ENCODE measurements at regions not wholly inside any gene's neighbourhood (a gene's known extent, or its start where the extent isn't known, plus 50 kb on each side); places are given as distances from the start of the nearest gene placed in this dataset.
"Not testable (repeated sequence)": the region's sequence is repeated elsewhere in the genome, so short reads cannot be mapped to it uniquely, and the experiment has no call there.

DNA sequence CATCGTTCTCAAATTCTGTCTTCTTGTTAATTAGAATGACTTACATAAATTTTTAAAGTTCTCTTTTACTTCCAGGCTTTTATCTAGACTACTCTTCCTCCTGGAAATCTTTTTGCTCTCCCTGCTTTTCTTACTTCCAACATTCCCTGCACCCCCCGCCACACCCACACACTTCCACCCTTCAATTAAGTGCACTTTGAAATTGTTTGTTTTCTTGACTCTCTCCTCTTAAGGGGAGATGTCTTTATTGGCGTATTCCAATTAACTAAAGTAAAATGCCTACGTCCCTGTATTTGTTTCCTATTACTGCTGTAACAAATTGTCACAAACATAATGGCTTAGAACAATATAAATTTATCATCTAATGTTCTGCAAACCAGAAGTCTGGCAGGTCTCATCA lies 125.2 kb upstream of the KRR1 start:
- DNase-seq (ENCODE audit: extremely low spot score, insufficient read length, low read depth) = no peak
- FAIRE-seq = no peak

DNA sequence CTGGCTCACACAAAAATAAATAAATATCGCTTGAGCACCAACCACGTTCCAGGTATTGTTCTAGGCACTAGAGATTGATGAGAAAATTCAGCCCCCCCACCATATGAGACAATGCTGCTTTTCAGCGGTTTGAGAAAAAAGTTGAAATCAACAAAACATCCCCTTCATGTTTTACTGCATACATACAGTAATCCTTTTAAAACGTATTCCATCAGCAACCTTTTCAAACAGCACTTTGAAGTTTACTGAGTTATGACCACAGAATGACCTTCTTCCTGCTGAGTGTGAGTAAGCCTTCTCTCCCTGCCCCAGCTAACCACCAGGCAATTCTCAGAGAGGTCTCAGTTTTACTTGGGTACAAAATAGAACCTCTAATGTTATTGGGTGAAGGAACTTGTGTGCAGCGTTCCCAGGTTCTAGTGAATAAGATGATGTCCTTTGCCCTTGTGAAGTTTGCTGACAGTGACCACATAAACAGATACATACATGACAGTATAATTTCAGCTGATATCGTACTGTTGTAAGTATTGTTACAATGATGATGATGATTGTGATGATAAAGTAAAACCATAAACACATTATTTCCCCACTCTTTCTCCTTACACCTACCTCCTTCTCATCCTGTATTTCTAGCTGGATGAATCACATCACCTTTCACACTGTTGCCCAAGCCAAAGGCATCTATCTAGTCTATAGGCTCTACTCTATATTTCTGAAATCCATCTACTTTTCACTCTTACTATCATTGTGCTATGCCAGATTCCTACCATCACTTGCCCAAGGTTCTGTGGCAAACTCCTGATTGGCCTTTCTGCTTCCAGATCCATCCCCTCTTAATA lies 124.4 kb upstream of the KRR1 start:
- FAIRE-seq (no peak), DNase-seq (ENCODE audit: extremely low spot score, insufficient read length, low read depth) (no peak)

DNA sequence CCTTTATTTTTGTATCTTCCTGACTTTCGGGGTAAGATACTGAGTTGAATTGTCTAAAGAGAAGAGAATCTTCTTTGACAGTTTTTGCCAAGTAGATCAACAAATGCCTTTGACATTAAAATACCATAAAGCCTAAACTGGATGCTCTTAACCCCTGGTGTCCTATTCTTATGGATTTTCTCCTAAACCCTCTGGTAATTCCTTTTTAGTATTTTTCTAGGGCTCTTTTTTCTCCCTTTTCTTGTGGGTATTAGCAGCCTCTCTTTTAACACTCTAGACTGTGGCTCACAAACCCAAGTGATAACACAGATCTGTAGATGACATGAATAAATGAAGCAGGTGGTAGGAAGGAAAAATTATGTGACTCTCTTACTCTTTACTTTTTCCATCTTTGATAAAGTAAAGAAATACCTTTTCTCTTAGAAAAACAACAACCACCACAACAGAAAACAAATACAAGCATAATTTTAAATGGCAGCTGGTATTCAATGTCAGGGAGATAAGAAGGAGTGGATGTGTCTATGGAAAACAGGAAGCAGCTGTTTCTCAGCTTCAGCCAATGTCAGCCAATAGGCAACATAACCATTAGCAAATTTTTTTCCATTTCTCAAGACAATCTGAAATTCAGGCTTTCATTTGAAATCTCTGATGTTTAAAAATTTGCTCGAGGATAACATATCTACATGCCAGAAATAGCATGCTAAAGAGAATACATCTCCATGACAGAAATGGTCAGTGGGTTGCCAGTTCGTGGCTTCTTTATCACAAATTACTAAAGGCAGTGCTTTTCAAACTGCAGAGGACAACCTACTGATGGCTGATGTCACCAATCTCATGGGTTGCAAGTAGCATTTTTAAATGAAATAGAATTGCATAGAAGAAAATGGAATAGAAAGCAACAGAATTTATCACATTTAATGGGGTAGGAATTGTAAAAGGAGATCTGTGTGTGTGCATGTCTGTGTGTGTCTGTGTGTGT lies 123.1 kb upstream of the KRR1 start:
- DNase-seq (ENCODE audit: extremely low spot score, insufficient read length, low read depth) (no peak), FAIRE-seq (no peak)

DNA sequence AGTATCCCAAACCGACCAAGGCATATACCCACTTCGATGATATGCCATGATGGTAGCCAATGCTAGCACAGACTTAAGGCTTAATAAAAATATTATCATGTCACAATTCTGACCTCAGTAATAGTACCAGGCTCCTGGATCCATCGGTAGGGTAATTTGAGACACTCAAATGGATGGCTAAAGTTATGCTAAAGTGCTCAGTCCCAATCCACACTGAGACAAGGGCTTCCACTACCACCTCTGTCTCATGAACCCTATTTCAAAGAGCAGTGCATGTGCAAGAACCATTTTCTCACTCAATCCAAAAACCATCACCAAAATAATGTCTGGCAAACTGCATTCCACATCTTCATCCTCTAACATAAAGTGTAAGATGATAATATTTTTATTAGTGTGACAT lies 122.4 kb upstream of the KRR1 start:
- DNase-seq (ENCODE audit: extremely low spot score, insufficient read length, low read depth) (no peak), FAIRE-seq (no peak)

DNA sequence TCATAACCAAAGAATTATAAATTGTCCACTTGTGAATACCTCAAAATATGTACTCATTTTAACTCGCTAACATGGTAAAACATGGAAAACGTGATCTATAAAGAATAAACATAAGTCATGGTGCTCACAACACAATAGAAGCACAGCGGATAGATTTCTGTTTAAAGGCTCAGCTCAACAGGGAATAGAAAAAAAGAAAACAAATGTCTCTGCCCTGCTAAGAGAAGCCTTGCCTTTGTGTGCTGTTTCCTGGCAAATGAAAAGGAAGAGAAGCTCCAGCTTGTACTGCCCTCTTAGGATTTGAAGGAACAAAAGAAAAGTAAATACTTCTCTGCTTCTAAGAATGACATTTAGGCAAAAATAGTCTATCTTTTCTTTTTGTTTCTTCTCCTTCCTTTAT lies 121.0 kb upstream of the KRR1 start:
- DNase-seq (ENCODE audit: extremely low spot score, insufficient read length, low read depth) = no peak
- FAIRE-seq = no peak

DNA sequence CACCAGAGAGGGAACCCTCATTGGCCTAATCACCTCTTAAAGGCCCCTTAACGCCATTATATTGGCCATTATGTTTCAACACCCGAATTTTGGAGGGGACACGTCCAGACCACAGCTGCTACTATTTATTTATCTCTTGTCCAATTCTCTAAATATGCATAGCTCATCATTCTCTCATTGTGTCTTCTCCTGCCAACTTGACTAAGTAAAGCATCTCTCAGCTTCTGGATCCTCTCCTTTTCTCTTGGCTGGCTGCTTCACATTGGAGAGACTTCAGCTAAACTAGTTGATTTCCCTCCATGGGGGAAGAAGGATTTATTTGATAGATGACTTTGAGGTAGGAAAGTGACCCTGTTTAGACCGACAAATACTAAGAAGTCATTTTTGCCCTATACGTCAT lies 120.4 kb upstream of the KRR1 start:
- no peak for DNase-seq (ENCODE audit: extremely low spot score, insufficient read length, low read depth)
- no peak for FAIRE-seq

DNA sequence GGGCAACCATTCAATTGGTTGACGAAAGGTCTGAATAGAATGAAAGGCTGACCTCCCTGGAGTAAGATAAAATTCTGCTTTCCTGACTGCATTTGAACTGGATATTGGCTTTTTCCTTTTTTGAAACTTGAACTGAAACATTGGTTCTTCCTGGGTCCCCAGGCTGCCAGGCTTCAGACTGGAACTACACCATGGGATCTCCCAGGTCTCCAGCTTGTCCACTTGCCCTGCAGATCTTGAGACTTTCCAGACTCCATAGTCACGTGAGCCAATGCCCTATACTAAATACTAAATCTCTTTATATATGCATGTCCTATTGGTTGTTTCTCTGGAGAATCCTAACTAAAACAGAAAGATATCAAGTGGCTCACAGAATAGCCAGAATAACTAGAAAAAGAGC lies 118.7 kb upstream of the KRR1 start:
- DNase-seq (ENCODE audit: extremely low spot score, insufficient read length, low read depth) (no peak), FAIRE-seq (no peak)

DNA sequence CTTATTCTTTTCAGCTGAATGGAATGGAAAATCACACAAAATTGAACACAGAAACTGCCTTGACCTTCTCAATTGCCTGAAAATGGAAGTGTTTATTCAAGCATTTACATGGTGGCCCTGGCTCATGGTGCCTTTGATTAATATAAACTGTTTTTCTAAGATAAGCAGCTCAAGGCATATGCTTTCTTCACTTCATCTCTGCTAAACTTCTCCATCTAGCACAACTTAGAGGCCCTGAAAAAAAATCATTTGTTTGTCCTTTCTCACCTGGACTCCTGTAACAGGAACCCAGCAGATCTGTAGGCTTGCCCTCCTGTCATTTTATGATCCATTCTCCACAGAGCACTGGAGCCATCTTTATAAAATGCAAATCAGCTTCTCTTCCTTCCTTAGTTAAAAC lies 117.5 kb upstream of the KRR1 start:
- DNase-seq (ENCODE audit: extremely low spot score, insufficient read length, low read depth) = no peak
- FAIRE-seq = no peak

DNA sequence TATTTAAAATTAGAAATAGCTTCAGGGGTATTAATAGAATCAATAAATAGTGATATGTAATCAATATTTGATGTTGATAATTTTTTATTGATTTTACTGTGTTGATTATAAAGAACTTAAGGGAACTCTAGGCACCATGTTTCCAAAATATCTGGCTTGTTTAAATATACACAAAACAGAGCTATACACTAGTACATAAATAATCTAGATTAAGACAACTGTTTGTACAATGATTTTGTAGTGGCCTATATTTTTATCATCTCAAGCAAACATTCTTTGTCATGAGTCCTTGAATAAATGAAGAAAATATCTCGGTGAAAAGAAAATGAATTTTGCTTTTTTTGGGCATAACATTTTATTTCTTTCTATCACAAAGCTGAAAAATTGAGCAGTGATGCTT lies 117.1 kb upstream of the KRR1 start:
- DNase-seq (ENCODE audit: extremely low spot score, insufficient read length, low read depth) = no peak
- FAIRE-seq = no peak

DNA sequence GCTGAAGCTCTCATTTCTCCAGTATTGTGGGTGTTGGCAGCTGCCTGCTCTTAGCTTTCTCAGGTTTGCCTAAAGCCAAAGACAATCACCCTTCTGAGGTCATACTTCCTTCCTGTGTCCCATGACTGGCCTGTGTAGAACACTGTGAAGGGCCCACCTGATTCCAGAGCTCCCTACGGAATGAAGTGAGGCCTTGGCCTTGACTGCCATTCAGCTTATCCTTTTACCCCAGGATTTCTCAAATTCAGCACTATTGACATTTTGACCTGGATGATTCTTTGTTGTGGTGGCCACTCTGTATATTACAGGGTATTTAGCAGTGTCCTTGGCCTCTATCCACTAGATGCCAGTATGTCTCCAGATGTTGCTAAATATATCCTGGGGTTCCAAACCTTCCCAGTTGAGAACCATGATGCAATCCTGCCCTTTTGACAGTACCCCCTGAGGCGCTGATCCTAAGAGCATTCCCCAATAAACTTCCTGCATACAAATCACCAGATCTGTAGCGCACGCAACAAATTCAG lies 112.3 kb upstream of the KRR1 start:
- DNase-seq (ENCODE audit: extremely low spot score, insufficient read length, low read depth) (no peak), FAIRE-seq (no peak)

DNA sequence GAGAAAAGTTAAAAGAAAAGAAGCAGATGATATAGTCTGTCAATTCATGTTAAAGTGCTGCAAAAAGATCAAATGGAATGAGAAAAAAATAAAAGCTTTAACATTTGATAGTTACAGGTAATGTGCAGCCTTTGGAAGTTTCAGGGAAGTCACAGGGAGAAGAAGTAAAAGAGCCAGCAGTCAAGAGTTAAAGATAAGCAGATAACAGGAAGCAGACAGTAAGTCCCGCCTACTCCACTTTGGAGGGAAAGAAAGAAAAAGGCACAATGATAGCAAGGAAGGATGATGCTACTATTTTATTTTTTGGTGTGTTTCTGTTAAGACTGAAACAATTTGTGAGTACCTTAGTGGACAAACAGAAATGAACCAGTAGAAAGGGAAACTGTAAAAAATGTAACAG lies 111.1 kb upstream of the KRR1 start:
- DNase-seq (ENCODE audit: extremely low spot score, insufficient read length, low read depth) (no peak), FAIRE-seq (no peak)

DNA sequence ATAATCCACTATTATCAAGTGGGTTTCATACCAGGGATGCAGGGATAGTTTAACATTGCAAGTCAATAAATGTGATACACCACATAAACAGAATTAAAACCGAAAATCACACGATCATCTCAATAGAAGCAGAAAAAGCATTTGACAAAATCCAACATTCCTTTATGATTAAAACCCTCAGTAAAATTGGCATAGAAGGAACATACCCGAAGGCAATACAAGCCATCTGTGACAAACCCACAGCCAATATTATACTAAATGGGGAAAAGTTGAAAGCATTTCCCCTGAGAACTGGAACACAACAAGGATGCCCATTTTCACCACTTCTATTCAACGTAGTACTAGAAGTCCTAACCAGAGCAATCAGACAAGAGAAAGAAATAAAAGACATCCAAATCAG lies 103.0 kb upstream of the KRR1 start:
- not testable (repeated sequence) for DNase-seq (ENCODE audit: extremely low spot score, insufficient read length, low read depth); FAIRE-seq

DNA sequence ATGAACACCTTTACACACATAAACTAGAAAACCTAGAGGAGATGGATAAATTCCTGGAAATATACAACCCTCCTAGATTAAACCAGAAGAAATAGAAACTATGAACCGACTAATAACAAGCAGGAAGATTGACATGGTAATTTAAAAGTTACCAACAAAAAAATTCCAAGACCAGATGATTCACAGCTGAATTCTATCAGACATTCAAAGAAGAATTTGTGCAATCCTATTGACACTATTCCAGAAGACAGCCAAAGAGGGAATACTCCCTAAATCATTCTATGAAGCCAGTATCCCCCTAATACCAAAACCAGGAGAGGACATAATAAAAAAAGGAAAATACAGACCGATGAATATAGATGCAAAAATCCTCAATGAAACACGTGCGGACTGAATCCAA lies 102.6 kb upstream of the KRR1 start:
- DNase-seq (ENCODE audit: extremely low spot score, insufficient read length, low read depth) (no peak), FAIRE-seq (no peak)

DNA sequence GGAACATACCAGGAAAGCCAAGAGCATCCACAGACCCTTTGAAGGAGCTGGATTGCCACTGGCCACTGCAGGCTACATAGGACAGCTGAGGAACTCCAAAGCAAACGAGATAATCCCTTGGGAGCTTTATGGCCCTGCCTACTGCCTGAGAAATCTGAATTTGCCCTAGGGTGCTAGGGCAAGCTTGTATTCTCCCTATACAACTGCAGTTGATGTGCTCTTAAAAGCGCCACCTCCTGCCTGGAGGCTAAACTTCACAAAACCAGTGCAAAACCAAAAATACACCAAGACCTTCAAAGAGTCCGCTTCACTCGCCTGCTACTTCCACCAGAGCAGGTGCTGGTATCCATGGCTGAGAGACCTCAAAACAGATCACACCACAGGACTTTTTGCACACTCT lies 99.6 kb upstream of the KRR1 start:
- FAIRE-seq (no peak), DNase-seq (ENCODE audit: extremely low spot score, insufficient read length, low read depth) (no peak)

DNA sequence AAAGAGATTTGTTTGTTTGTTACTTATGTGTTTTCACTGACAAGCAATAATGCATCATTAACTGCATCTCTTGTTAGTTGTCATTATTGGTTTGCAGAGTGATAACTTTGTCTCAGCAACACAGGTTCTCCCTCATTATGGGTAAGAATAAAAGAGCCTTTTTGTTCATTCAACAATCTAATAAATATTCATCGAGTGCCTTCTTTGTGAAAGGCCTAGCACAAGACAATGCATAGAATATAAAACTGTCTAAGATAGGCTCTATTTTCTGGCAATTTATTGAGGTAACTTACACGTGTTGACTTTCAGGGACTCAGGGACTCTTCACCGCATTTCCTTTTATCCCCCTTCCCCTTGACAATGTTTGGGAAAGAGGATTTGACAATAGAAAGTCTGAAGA lies 95.5 kb upstream of the KRR1 start:
- no peak for FAIRE-seq
- DNase-seq (ENCODE audit: extremely low spot score, insufficient read length, low read depth) = no peak

DNA sequence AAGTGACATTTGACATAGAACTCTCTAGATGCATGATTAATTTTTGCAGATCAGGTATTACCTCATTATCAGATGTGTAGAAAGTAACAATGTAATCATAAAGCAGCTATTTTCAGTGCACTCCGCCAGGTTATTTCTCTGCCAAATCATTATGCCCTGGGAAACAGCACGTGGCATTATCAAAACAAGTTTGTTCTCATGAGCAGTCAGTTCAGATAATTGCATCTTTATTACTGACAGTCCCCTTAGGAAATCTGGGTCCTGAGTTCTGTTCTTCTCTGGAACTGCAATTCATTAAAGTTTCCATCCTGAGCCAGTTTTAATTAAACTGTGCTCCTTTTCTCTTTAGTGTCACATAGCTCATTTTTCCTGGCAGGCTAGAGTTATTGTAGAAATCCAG lies 94.7 kb upstream of the KRR1 start:
- DNase-seq (ENCODE audit: extremely low spot score, insufficient read length, low read depth) = no peak
- no peak for FAIRE-seq

DNA sequence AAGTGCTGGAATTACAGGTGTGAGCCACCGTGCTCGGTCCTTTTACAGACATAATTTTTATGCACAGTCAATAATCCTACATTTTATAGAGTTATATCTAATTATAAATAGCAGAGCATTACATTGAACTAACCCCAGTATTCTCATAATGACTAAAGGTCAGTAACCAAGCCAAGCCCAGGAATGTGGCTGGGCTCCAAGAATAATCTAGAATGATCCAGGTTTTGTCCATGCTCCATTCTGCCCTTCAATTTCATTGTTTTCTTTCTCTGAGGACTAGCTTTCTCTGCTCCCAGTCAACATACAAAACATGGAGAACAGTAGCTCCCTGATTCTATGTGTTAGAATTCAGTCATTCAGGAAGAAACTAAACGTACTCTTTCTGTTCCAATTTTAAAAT lies 92.1 kb upstream of the KRR1 start:
- DNase-seq (ENCODE audit: extremely low spot score, insufficient read length, low read depth) (no peak), FAIRE-seq (no peak)

DNA sequence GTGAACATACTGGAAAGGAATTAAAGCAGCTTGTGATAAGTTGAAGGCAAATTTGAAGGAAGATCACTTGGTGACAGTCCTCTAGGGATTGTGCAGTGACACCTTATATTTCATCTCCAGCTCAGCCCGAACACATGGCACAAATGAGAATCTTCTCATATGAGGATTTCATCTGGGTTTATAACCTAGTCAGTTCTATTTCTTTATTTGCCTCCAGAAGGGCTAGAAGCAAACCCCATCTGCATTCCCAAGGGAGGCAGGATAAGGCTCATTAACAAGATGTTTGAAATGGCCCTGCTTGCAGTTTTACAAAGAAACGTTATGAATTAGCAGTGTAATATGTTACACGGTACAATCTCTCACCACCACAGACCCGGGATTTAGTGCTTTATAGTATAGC lies 90.7 kb upstream of the KRR1 start:
- no peak for DNase-seq (ENCODE audit: extremely low spot score, insufficient read length, low read depth)

DNA sequence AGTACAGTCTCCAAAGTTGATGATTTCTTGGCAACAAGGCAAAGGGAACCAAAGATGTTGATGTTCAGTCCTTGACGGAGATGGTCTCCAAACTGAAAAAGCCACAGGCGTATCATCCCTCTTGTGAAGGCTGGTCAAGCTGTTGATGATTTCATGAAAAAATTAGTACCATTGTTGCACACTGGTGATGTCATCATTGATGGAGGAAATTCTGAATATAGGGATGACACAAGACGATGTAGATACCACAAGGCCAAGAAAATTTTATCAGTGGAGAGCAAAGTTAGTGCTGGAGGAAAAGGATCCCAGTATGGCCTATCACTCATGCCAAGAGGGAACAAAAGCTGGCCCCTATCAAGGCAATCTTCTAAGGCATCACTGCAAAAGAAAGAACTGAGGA lies 88.7 kb upstream of the KRR1 start:
- DNase-seq (ENCODE audit: extremely low spot score, insufficient read length, low read depth) = no peak
- FAIRE-seq = no peak

More for the DNA sequence above, 90.7 kb upstream of the KRR1 start:
- no peak for FAIRE-seq

DNA sequence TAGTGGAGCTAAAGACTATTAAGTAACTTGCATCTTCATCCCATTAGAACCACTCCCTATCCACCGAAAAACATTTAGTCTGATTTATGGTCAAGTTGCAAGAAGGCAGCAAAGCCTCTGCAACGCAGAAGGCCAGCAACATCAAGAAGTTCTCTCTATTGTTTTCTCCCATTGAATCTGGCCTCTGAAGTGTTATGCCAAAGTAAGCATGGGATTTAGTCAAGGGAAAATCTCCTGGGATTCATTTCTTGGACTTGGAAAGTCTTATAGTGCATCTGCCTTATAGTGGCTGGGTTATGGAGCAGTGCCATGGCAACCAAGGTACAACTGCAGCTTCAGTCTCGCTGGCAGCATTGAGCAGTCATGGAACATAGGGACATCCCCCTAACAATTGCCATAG lies 87.7 kb upstream of the KRR1 start:
- no peak for DNase-seq (ENCODE audit: extremely low spot score, insufficient read length, low read depth)
- FAIRE-seq = no peak

DNA sequence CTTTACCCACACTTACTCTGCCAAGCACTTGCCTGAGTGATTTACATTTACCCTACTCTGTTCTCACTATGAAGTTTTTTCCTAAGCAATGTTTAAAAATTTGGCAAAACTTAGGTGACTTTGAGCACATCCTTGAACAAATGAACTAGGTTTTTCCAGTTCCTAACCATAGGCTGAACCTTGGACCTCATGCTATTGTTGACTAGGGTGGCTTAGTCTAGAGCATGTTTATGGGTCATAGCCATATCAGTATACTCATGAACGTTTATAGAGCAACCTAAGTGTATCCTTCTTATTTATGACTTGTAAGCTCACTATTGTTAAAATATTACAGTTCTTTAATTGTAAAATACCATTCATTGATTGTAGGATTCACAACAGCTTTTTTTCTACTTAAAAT lies 85.0 kb upstream of the KRR1 start:
- FAIRE-seq = no peak

More for the DNA sequence above, 85.0 kb upstream of the KRR1 start:
- no peak for DNase-seq (ENCODE audit: extremely low spot score, insufficient read length, low read depth)

All from GM18507 (cell line).